ENCODE measurements at regions not wholly inside any gene's neighbourhood (a gene's known extent, or its start where the extent isn't known, plus 50 kb on each side); places are given as distances from the start of the nearest gene placed in this dataset.
"Not testable (repeated sequence)": the region's sequence is repeated elsewhere in the genome, so short reads cannot be mapped to it uniquely, and the experiment has no call there.

- no peak for TF ChIP-seq CTCF (conservative IDR thresholded peaks at IDR 0.05; ENCODE audit: low read depth, low read length)
- H3K4me3 ChIP-seq (ENCODE audit: low read length), result no peak overlapping the region
- DNase-seq (ENCODE audit: low read depth), result no peak
These were observed 162.0 kb upstream of the ATP2B1 start for GRCh38 chr12:89870413-89871184.

- H3K4me3 ChIP-seq (ENCODE audit: low read length); DNase-seq (ENCODE audit: low read depth): not testable (repeated sequence)
These were observed 159.0 kb upstream of the ATP2B1 start for GRCh38 chr12:89867611-89868010.

DNA sequence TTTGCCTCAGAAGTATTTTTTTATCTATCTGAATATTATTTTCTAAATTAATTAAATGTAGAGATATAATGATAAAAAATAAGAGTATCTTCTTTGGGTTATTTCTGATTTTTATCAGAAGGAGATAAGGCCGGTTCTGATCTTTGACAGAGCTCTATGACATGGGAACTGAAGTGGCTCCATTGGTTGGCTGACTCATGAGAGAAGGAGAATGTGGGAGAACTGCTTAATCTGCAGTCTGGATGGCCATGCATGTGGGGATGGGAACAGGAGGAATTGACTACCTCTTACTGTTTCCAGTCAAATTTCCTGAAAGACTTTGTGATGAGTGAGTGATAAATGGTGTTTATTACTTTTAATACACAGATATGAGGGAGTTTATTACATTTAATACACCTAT is 155.8 kb upstream of the ATP2B1 start:
- no peak for DNase-seq (ENCODE audit: low read depth)

GRCh38 chr12:89863968-89864367 is 155.3 kb upstream of the ATP2B1 start:
- no peak for DNase-seq (ENCODE audit: low read depth)
- TF ChIP-seq CTCF (conservative IDR thresholded peaks at IDR 0.05; ENCODE audit: low read depth, low read length), result no peak
- H3K4me3 ChIP-seq (ENCODE audit: low read length), result no peak overlapping the region

More for the DNA sequence above, 155.8 kb upstream of the ATP2B1 start:
- H3K4me3 ChIP-seq (ENCODE audit: low read length), result no peak overlapping the region
- TF ChIP-seq CTCF (conservative IDR thresholded peaks at IDR 0.05; ENCODE audit: low read depth, low read length), result no peak

GRCh38 chr12:89863493-89863938 is 154.9 kb upstream of the ATP2B1 start:
- DNase-seq (ENCODE audit: low read depth), result no peak
- H3K4me3 ChIP-seq (ENCODE audit: low read length), result no peak overlapping the region
- TF ChIP-seq CTCF (conservative IDR thresholded peaks at IDR 0.05; ENCODE audit: low read depth, low read length), result no peak

DNA sequence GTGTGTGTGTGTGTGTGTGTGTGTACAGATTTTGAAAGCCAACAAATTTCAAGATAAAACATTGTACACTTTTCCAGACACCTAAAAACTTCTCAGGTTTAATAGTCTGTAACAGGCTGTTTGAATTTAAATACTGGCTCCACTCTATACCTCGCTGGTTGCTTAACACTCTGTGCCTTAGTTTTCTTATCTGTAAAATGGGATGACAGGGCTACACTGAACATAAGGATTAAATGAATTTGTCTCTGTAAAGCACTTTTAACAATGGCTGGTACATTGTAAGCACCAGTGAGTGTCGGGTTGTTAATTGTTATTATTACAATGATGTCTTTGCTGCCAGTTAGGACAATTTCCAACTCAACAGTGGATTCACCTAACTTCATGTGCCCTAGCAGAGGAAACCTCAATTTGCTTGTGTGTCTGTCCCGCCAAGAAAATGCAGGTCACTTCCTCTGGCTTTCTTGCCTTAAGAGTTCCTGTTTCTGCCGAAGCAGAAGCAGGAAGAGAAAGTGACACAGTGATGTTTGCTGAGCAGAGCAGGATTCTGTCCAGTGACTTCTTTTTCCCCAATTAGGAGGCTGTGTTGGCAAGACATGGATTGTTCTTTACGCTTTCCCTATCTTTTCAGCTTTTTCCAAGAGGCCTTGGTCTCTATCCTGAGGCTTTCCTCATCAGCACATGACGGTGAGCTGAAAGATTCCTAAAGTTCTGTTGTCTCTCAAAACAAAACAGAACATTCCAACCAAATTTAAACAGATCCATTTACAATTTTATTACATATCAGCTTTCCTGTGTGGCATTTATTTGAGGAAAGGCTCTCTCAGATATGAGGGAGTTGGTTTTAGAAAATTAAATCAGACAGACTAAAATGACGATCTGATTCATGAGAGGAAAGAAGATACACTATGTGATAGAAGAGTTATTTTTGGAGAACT is 154.1 kb upstream of the ATP2B1 start:
- TF ChIP-seq CTCF (conservative IDR thresholded peaks at IDR 0.05; ENCODE audit: low read depth, low read length), result no peak
- H3K4me3 ChIP-seq (ENCODE audit: low read length), result no peak overlapping the region
- DNase-seq (ENCODE audit: low read depth), result no peak

DNA sequence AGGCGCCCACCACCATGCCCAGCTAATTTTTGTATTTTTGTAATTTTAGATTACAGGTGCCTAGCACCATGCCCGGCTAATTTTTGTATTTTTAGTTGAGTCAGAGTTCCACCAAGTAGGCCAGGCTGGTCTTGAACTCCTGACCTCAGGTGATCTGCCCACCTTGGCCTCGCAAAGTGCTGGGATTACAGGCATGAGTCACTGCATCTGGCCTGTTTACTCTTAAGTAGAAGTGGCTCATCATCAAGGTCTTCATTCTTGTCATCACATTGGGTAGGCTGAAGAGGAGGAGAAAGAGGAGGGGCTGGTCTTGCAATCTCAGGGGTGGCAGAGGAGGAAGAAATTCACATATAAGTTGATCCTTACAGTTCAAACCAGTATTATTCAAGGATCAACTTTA is 152.4 kb upstream of the ATP2B1 start:
- DNase-seq (ENCODE audit: low read depth), result no peak
- H3K4me3 ChIP-seq (ENCODE audit: low read length), result no peak overlapping the region

More for the DNA sequence above, 152.4 kb upstream of the ATP2B1 start:
- no peak for TF ChIP-seq CTCF (conservative IDR thresholded peaks at IDR 0.05; ENCODE audit: low read depth, low read length)

Measured in retinal pigment epithelial cell (primary cell).